ENCODE measurements at regions not wholly inside any gene's neighbourhood (a gene's known extent, or its start where the extent isn't known, plus 50 kb on each side); places are given as distances from the start of the nearest gene placed in this dataset.

DNA sequence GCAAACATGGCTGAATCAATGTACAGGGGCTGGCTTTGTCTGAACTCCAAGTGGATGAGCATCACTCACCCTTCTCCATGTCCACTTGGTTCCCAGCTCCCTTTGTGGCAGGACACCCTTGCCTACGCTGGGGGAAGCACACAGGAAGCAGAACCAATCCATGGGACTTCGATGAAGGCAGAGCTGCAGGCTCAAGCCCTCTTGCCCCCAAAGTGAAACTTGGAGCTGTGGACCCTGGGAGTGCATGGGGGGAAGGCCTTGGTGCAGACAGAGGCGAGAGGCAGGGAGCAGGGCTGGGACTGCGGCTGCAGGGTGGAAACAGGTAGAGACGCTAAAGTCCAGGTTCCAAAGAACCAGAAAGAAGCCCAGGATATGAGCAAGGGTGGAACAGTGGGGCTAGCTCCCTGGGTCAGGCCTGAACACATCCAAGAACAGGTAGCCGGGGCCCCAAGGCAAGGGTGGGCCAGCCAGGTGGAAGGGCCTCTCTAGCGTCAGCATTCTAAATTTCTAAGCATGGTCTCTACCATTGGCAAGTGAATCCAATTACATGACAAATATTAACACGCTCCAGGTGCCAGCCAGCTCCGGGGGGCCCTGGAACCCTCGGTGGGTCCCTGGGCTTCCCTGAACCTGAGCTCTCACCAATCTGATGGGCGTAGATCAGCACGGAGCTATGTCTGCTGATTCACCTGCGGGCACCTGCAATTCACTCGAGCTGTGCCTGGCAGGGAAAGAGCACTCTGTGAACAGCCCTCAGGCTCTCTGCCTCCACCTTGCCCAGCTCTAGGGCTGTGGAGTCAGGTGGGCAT is 532.8 kb downstream of the BRD1 start:
- DNase-seq (no peak), ATAC-seq (no peak)
- TF ChIP-seq, protein P1, sequence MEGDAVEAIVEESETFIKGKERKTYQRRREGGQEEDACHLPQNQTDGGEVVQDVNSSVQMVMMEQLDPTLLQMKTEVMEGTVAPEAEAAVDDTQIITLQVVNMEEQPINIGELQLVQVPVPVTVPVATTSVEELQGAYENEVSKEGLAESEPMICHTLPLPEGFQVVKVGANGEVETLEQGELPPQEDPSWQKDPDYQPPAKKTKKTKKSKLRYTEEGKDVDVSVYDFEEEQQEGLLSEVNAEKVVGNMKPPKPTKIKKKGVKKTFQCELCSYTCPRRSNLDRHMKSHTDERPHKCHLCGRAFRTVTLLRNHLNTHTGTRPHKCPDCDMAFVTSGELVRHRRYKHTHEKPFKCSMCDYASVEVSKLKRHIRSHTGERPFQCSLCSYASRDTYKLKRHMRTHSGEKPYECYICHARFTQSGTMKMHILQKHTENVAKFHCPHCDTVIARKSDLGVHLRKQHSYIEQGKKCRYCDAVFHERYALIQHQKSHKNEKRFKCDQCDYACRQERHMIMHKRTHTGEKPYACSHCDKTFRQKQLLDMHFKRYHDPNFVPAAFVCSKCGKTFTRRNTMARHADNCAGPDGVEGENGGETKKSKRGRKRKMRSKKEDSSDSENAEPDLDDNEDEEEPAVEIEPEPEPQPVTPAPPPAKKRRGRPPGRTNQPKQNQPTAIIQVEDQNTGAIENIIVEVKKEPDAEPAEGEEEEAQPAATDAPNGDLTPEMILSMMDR (IDR thresholded peaks at IDR 0.05), result no peak
- H3K4me3 ChIP-seq, result no peak overlapping the region
- H3K27ac ChIP-seq, result no peak overlapping the region
- no peaks in the 10 kb centered on the region for H3K36me3 ChIP-seq (ENCODE audit: insufficient read depth in 1 of 2, low read depth in 1 of 2)
- H3K9me3 ChIP-seq, result no peaks in the 10 kb centered on the region
- 76 to 89% (median 83%) methylated on average over 14 of the region's 14 CpGs for WGBS, 3 donors
- H3K4me1 ChIP-seq, result no peaks in the 10 kb centered on the region
- H3K27me3 ChIP-seq (ENCODE audit: insufficient read depth in 3 of 3, low read length in 2 of 3), result peaks cover 0 to 6% (median 2%) of the 10 kb centered on the region in 3 donors
- intact Hi-C loops (cut with DNase I), result no loop called here

DNA sequence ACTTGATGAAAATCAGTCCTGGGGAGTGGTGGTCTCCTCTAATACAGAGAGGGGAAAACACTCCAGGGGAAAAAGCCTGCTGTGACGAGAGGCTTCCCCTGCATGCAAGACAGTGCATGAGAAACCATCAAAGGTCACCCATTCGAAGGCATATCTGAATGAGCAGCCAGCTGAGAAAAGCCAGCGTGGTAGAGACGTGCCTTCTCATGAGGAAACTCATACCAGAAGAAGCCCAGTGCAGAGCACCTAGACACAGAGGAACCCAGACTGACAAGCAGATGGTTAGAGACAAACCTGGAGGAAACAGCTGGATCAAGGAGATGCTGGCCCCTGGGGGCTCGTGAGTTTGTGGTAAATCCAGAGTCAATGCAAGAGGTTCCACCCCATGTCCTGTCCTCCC is 534.8 kb downstream of the BRD1 start:
- ATAC-seq (no peak), DNase-seq (no peak)
- H3K36me3 ChIP-seq (ENCODE audit: insufficient read depth in 1 of 2, low read depth in 1 of 2), result no peaks in the 10 kb centered on the region
- 72 to 82% (median 79%) methylated on average over 5 of the region's 5 CpGs for WGBS, 3 donors
- intact Hi-C loops (cut with DNase I), result no loop called here
- no peak overlapping the region for H3K27ac ChIP-seq
- TF ChIP-seq, protein P1 (IDR thresholded peaks at IDR 0.05), result no peak
- no peaks in the 10 kb centered on the region for H3K9me3 ChIP-seq
- H3K27me3 ChIP-seq (ENCODE audit: insufficient read depth in 3 of 3, low read length in 2 of 3), result peaks cover 0 to 6% (median 2%) of the 10 kb centered on the region in 3 donors
- H3K4me1 ChIP-seq, result no peaks in the 10 kb centered on the region
- no peak overlapping the region for H3K4me3 ChIP-seq

DNA sequence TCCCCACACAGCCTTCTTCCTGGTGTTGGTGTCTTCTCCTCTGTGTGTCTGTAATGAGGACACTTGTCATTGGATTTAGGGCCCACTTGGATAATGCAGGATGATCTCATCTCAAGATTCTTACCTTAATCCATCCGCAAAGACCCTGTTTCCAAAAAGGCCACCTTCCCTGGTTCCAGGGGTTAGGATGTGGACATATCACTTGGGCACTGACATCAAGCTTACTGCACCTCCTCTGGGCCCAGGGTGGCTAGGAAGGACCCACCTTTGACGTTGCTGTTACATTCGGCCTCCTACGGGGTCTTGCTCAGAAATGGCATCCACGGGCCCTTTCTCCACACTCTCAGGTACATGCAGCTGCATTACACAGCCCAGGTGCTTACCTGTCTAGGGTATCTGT is 535.9 kb downstream of the BRD1 start:
- no peak overlapping the region for H3K4me3 ChIP-seq
- H3K9me3 ChIP-seq, result no peaks in the 10 kb centered on the region
- DNase-seq, result no peak
- no peaks in the 10 kb centered on the region for H3K36me3 ChIP-seq (ENCODE audit: insufficient read depth in 1 of 2, low read depth in 1 of 2)
- WGBS, 3 donors, result 73 to 80% (median 77%) methylated on average over 5 of the region's 5 CpGs
- ATAC-seq, result no peak
- intact Hi-C loops (cut with DNase I), result no loop called here
- TF ChIP-seq, protein P1 (IDR thresholded peaks at IDR 0.05), result no peak
- no peaks in the 10 kb centered on the region for H3K4me1 ChIP-seq
- H3K27me3 ChIP-seq (ENCODE audit: insufficient read depth in 3 of 3, low read length in 2 of 3), result peaks cover 0 to 6% (median 2%) of the 10 kb centered on the region in 3 donors
- no peak overlapping the region for H3K27ac ChIP-seq

DNA sequence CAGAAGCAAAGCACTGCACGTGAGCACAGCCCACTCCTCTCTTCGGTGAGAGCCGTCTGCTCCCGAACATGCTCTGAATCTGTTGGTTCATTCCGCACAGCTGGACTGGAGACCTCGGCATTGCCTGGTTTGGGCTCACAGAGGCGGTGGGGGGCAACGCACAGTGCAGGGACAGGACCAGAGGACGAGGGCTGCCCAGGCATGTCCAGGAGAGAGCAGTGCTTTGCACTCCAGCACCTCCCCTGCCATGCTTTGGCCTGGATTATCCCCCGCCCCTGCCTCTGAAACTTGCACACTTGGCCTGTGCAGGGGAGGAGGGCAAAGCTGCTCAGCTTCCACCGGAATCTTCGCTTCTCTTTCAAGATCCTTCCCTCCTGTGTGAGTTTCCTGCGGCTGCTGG is 536.5 kb downstream of the BRD1 start:
- Histone ChIP-seq H3K27ac (no peak overlapping the region), H3K9me3 (no peaks in the 10 kb centered on the region), H3K4me1 (no peaks in the 10 kb centered on the region), H3K27me3 (ENCODE audit: insufficient read depth in 3 of 3, low read length in 2 of 3) (peaks cover 0 to 6% (median 2%) of the 10 kb centered on the region in 3 donors), H3K4me3 (no peak overlapping the region), H3K36me3 (ENCODE audit: insufficient read depth in 1 of 2, low read depth in 1 of 2) (no peaks in the 10 kb centered on the region)
- DNase-seq, result no peak
- TF ChIP-seq, protein P1 (IDR thresholded peaks at IDR 0.05), result no peak
- no peak for ATAC-seq
- intact Hi-C loops (cut with DNase I), result no loop called here
- 46 to 56% (median 51%) methylated on average over 13 of the region's 13 CpGs for whole genome bisulfite sequencing, 3 donors

DNA sequence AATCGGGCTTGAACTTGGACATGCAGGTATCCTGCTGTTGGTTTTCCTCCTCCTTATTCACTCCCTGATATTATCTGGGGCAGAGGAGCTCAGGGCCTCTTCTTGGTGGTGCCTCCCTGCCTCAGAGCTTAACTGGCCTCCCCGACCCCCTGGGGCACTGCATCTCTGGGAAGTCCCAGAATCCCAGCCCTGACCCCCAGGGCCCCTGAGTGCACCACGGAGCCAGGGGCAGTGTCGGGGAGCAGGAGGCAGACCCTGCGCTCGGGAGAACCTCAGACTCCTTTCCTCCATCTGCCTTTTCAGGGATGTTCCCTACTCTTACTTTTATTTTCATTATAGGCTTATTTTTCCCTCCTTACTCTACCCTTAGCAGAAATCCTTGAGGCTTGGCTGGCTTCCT is 537.0 kb downstream of the BRD1 start:
- Histone ChIP-seq H3K36me3 (ENCODE audit: insufficient read depth in 1 of 2, low read depth in 1 of 2) (no peaks in the 10 kb centered on the region), H3K9me3 (no peaks in the 10 kb centered on the region), H3K4me1 (no peaks in the 10 kb centered on the region), H3K4me3 (no peak overlapping the region), H3K27me3 (ENCODE audit: insufficient read depth in 3 of 3, low read length in 2 of 3) (peaks cover 0 to 6% (median 2%) of the 10 kb centered on the region in 3 donors), H3K27ac (no peak overlapping the region)
- no peak for DNase-seq
- TF ChIP-seq, protein P1 (IDR thresholded peaks at IDR 0.05), result no peak
- ATAC-seq, result no peak
- intact Hi-C loops (cut with DNase I), result no loop called here
- 44 to 58% (median 45%) methylated on average over 6 of the region's 6 CpGs for WGBS, 3 donors

All from psoas muscle (tissue), 7 donors.